H9 (cell line): ENCODE measurements at regions not wholly inside any gene's neighbourhood (a gene's known extent, or its start where the extent isn't known, plus 50 kb on each side); places are given as distances from the start of the nearest gene placed in this dataset.

Experiments used
- DNase-seq: peaks from one replicate; pipeline ENCODE4 v3.0.0-alpha.2; 2017
- H2AFZ ChIP-seq: one replicate; pipeline ENCODE4 v1.6.1; 2013; ENCODE audit warnings: mild to moderate bottlenecking, low read length, control low read depth, moderate library complexity
- H2AK5ac ChIP-seq: 2 replicates; pipeline ENCODE4 v1.6.1; 2013; ENCODE audit warnings: low read length, control low read depth, mixed read lengths; ENCODE audit not compliant: insufficient read length
- H2BK120ac ChIP-seq: one replicate; pipeline ENCODE4 v1.6.1; 2013; ENCODE audit warnings: low read depth, mild to moderate bottlenecking, low read length, control low read depth, inconsistent platforms; ENCODE audit not compliant: poor library complexity, severe bottlenecking
- H2BK12ac ChIP-seq: 2 replicates; pipeline ENCODE4 v1.6.1; 2013; ENCODE audit warnings: low read length, control low read depth, mixed read lengths, low read depth; ENCODE audit not compliant: insufficient read length
- H2BK15ac ChIP-seq: 2 replicates; pipeline ENCODE4 v1.6.1; 2013; ENCODE audit warnings: low read depth, low read length, control low read depth
- H2BK20ac ChIP-seq: one replicate; pipeline ENCODE4 v1.6.1; 2013; ENCODE audit warnings: low read depth, mild to moderate bottlenecking, low read length, control low read depth, inconsistent platforms; ENCODE audit not compliant: poor library complexity, severe bottlenecking
- H2BK5ac ChIP-seq: 2 replicates; pipeline ENCODE4 v1.6.1; 2013; ENCODE audit warnings: low read length, control low read depth, mixed read lengths; ENCODE audit not compliant: insufficient read length
- H3K14ac ChIP-seq: 2 replicates; pipeline ENCODE4 v1.6.1; 2013; ENCODE audit warnings: low read length, control low read depth; ENCODE audit not compliant: insufficient read depth
- H3K18ac ChIP-seq: 2 replicates; pipeline ENCODE4 v1.6.1; 2013; ENCODE audit warnings: low read depth, mild to moderate bottlenecking, mixed read lengths, low read length, control low read depth; ENCODE audit not compliant: insufficient read length
- H3K23ac ChIP-seq: 2 replicates; pipeline ENCODE4 v1.6.1; 2013; ENCODE audit warnings: low read length, control low read depth, mixed read lengths, low read depth; ENCODE audit not compliant: insufficient read length
- H3K23me2 ChIP-seq: 2 replicates; pipeline ENCODE4 v1.6.1; 2013; ENCODE audit warnings: low read depth, mild to moderate bottlenecking, mixed read lengths, low read length, control low read depth; ENCODE audit not compliant: insufficient read length, poor library complexity, severe bottlenecking
- H3K27ac ChIP-seq: 2 replicates; pipeline ENCODE4 v1.5.1; 2013; ENCODE audit warnings: low read length, control low read depth, mixed read lengths, low read depth; ENCODE audit not compliant: insufficient read length
- H3K27me3 ChIP-seq: 2 replicates; pipeline ENCODE4 v1.6.1; 2013; ENCODE audit warnings: low read length, control low read depth, inconsistent platforms; ENCODE audit not compliant: insufficient read depth
- H3K4ac ChIP-seq: 2 replicates; pipeline ENCODE4 v1.6.1; 2013; ENCODE audit warnings: low read depth, mild to moderate bottlenecking, control low read depth, inconsistent platforms, low read length, moderate library complexity
- H3K4me1 ChIP-seq: 2 replicates; pipeline ENCODE4 v1.6.1; 2013; ENCODE audit warnings: low read length, control low read depth, inconsistent platforms; ENCODE audit not compliant: insufficient read depth
- H3K4me2 ChIP-seq: 2 replicates; pipeline ENCODE4 v1.6.1; 2013; ENCODE audit warnings: low read length, control low read depth, mixed read lengths; ENCODE audit not compliant: insufficient read length, insufficient read depth
- H3K56ac ChIP-seq: 2 replicates; pipeline ENCODE4 v1.6.1; 2013; ENCODE audit warnings: low read depth, mild to moderate bottlenecking, mixed read lengths, low read length, control low read depth; ENCODE audit not compliant: insufficient read length
- H3K79me1 ChIP-seq: 2 replicates; pipeline ENCODE4 v1.6.1; 2013; ENCODE audit warnings: low read depth, mild to moderate bottlenecking, moderate library complexity, low read length, control low read depth, inconsistent platforms; ENCODE audit not compliant: insufficient read depth, poor library complexity, severe bottlenecking
- H3K79me2 ChIP-seq: 2 replicates; pipeline ENCODE4 v1.6.1; 2013; ENCODE audit warnings: low read length, control low read depth, inconsistent platforms; ENCODE audit not compliant: insufficient read depth
- H3K9ac ChIP-seq: 2 replicates; pipeline ENCODE4 v1.6.1; 2013; ENCODE audit warnings: low read length, control low read depth, mixed read lengths; ENCODE audit not compliant: insufficient read length; ENCODE audit errors: extremely low read depth
- H3K9me3 ChIP-seq: one replicate; pipeline ENCODE4 v1.6.1; 2013; ENCODE audit warnings: low read depth, low read length, inconsistent platforms; ENCODE audit not compliant: control insufficient read depth
- H3T11ph ChIP-seq: one replicate; pipeline ENCODE4 v1.6.1; 2013; ENCODE audit warnings: mild to moderate bottlenecking, low read length, control low read depth, inconsistent platforms
- H4K20me1 ChIP-seq: one replicate; pipeline ENCODE4 v1.6.1; 2013; ENCODE audit not compliant: control insufficient read depth, insufficient read length, insufficient read depth
- H4K5ac ChIP-seq: 2 replicates; pipeline ENCODE4 v1.6.1; 2013; ENCODE audit warnings: low read depth, mild to moderate bottlenecking, mixed read lengths, low read length, control low read depth; ENCODE audit not compliant: insufficient read length
- H4K8ac ChIP-seq: replicated peaks from 2 replicates; pipeline ENCODE4 v1.6.1; 2013; ENCODE audit warnings: low read length, control low read depth, mixed read lengths, low read depth; ENCODE audit not compliant: insufficient read length
- H4K91ac ChIP-seq: 2 replicates; pipeline ENCODE4 v1.6.1; 2013; ENCODE audit warnings: low read depth, mild to moderate bottlenecking, moderate library complexity, mixed read lengths, low read length, control low read depth; ENCODE audit not compliant: insufficient read length
- H3K27ac Mint-ChIP-seq, 3 experiments: 2 replicates in 2 of 3; 3 replicates in 1 of 3; pipeline ENCODE4 v1.8.0; 2020 to 2021; ENCODE audit warnings: mixed read lengths in 3 of 3, mild to moderate bottlenecking in 1 of 3, moderate library complexity in 1 of 3
- H3K27me3 Mint-ChIP-seq: 2 replicates; pipeline ENCODE4 v1.8.0; 2021; ENCODE audit warnings: low read depth, mild to moderate bottlenecking, moderate library complexity, mixed read lengths
- H3K36me3 Mint-ChIP-seq, 3 experiments: 2 replicates in 2 of 3; 3 replicates in 1 of 3; pipeline ENCODE4 v1.8.0; 2020 to 2021; ENCODE audit warnings: low read depth in 3 of 3, mixed read lengths in 3 of 3; ENCODE audit not compliant: insufficient read depth in 1 of 3
- H3K4me1 Mint-ChIP-seq, 2 experiments: 2 replicates each; pipeline ENCODE4 v1.8.0; 2020; ENCODE audit warnings: mixed read lengths in 2 of 2
- H3K4me3 Mint-ChIP-seq, 2 experiments: 2 replicates in 1 of 2; 3 replicates in 1 of 2; pipeline ENCODE4 v1.8.0; 2020 to 2021; ENCODE audit warnings: mild to moderate bottlenecking in 2 of 2, mixed read lengths in 2 of 2, moderate library complexity in 1 of 2
- H3K9me3 Mint-ChIP-seq, 2 experiments: 2 replicates in 1 of 2; 3 replicates in 1 of 2; pipeline ENCODE4 v1.8.0; 2020; ENCODE audit warnings: mild to moderate bottlenecking in 2 of 2, mixed read lengths in 2 of 2, moderate library complexity in 1 of 2
- WGBS: extraction: QIAGEN DNeasy Blood & Tissue Kit; methylation state at CpG from one replicate; pipeline ENCODE4 v1.1.7; 2013; ENCODE audit warnings: missing lambda C conversion rate, low lambda C conversion rate, mixed read lengths; ENCODE audit not compliant: insufficient read length; ENCODE audit errors: extremely low coverage; 5-methylcytosine and 5-hydroxymethylcytosine counted together
- TF ChIP-seq, protein P1 (sequence below): fragments of 200-600 bp; sonication (generic); conservative IDR thresholded peaks from 3 replicates; pipeline ENCODE4 v1.8.0; 2021; ENCODE audit warnings: antibody characterized with exemption, mild to moderate bottlenecking

DNA sequence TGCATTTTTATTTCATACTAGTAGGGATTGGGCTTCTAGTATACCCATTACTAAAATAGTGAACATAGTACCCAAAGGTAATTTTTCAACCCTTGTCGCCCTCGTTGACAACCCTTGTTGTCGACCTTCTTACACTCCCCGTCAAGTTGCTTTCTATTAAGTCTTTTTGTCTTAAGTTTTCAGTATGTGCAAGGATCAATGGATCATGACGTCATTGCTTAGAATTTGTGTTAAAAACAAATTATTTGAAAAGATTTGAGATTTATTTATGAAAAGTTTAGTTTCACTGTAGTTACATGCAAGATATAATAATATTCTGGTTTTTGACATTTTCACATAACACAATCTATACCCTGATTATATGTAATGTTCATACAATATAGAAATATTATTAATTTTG lies 110.4 kb downstream of the CBLN2 start:
- H3K23ac ChIP-seq: no peak overlapping the region
- H4K20me1 ChIP-seq: no peaks in the 10 kb centered on the region
- no peak overlapping the region for H2AFZ ChIP-seq
- H3T11ph ChIP-seq: no peak overlapping the region
- Mint-ChIP-seq H3K27me3 (peaks cover 96% of the 10 kb centered on the region), H3K36me3 (no peaks in the 10 kb centered on the region), H3K27ac (no peak overlapping the region), H3K4me3 (no peak overlapping the region), H3K4me1 (no peaks in the 10 kb centered on the region), H3K9me3 (peaks cover 0 to 3% of the 10 kb centered on the region in 2 experiments; a peak in 2 of 5 replicates)
- no peak overlapping the region for H3K56ac ChIP-seq
- no peaks in the 10 kb centered on the region for H3K79me2 ChIP-seq
- no peak overlapping the region for H2BK120ac ChIP-seq
- no peaks in the 10 kb centered on the region for H3K4me1 ChIP-seq
- H4K5ac ChIP-seq: no peak overlapping the region
- H2BK12ac ChIP-seq: no peak overlapping the region
- no peak overlapping the region for H2BK15ac ChIP-seq
- TF ChIP-seq, protein P1, sequence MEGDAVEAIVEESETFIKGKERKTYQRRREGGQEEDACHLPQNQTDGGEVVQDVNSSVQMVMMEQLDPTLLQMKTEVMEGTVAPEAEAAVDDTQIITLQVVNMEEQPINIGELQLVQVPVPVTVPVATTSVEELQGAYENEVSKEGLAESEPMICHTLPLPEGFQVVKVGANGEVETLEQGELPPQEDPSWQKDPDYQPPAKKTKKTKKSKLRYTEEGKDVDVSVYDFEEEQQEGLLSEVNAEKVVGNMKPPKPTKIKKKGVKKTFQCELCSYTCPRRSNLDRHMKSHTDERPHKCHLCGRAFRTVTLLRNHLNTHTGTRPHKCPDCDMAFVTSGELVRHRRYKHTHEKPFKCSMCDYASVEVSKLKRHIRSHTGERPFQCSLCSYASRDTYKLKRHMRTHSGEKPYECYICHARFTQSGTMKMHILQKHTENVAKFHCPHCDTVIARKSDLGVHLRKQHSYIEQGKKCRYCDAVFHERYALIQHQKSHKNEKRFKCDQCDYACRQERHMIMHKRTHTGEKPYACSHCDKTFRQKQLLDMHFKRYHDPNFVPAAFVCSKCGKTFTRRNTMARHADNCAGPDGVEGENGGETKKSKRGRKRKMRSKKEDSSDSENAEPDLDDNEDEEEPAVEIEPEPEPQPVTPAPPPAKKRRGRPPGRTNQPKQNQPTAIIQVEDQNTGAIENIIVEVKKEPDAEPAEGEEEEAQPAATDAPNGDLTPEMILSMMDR: no peak
- H3K27ac ChIP-seq: no peak overlapping the region
- H3K79me1 ChIP-seq: no peaks in the 10 kb centered on the region
- H2BK20ac ChIP-seq: no peak overlapping the region
- H3K23me2 ChIP-seq: no peaks in the 10 kb centered on the region
- H2BK5ac ChIP-seq: no peak overlapping the region
- no CpG with 5 or more reads among the region's 5 CpGs for WGBS
- H2AK5ac ChIP-seq: no peak overlapping the region
- H3K4ac ChIP-seq: no peak overlapping the region
- H4K91ac ChIP-seq: no peak overlapping the region
- DNase-seq: no peak
- H3K27me3 ChIP-seq: peaks cover 4% of the 10 kb centered on the region; the same call in 1 of the 2 replicates
- no peak overlapping the region for H3K18ac ChIP-seq
- no peak overlapping the region for H4K8ac ChIP-seq
- H3K14ac ChIP-seq: no peak overlapping the region
- no peaks in the 10 kb centered on the region for H3K9me3 ChIP-seq
- no peak overlapping the region for H3K4me2 ChIP-seq
- H3K9ac ChIP-seq: no peak overlapping the region
